HG03060 (cell line): ENCODE measurements at regions not wholly inside any gene's neighbourhood (a gene's known extent, or its start where the extent isn't known, plus 50 kb on each side); places are given as distances from the start of the nearest gene placed in this dataset.

Experiments
- ATAC-seq: cut with Tn5 transposase; IDR thresholded peaks from one replicate; pipeline ENCODE4 v1.9.1; 2021; ENCODE audit warnings: low read depth, moderate number of reproducible peaks; ENCODE audit not compliant: unreplicated experiment

DNA sequence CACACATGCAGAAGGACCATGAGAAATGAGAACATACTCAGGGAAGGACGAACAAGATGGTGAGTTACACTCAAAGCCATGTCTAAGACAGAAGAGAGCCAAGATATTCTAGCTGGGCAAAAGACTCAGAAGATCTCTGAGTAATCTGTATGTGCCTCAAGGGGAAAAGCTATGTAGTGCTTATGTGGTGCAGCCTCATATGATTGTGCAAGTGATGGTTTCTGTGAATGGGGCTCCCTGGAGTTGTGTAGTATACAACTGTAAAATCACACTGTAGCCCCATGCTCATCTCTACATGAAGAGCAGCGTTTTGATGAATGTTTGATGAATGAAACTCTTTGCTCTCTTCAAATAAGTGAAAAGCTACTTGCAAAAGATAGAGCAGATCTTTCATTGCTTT is 57.5 kb downstream of the OSR1 start:
- ATAC-seq, result no peak

DNA sequence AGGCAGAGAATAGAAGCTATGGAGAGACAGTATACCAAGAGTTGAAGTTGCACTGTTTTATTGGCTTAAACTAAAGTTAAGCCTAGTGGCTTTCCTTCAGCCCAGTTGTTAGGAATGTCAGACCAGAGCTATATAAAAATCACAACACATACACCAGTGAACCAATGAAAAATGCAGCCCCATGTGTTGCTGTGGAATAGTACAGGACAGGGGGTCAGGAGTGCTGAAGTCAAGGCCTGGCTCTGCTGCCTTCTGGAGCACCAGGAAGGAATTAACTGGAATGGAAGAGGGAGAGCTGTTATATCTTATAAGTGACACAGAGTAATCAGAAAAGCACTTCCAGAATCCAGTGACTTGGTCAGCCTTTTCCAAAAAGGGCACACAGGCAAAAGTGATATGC is 58.9 kb downstream of the OSR1 start:
- ATAC-seq, result no peak

DNA sequence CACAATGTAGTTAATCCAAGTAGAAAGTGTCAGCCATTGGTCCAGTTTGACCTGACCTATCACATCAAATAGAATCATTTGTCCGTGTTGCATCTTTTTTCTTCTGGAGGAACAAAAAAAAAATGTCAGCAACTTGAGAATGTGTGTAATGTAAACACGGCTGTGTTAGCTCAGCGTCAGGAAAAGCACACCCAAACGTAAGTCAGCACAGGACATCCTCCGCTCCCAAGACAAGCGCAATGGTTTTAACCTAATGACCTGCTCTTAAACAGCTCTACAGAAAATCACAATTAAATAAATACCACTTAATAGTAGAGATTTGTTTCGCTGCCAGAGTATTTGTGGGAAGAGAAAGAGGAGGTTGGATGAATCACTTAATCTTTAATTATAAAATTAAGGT is 59.4 kb downstream of the OSR1 start:
- ATAC-seq, result no peak

DNA sequence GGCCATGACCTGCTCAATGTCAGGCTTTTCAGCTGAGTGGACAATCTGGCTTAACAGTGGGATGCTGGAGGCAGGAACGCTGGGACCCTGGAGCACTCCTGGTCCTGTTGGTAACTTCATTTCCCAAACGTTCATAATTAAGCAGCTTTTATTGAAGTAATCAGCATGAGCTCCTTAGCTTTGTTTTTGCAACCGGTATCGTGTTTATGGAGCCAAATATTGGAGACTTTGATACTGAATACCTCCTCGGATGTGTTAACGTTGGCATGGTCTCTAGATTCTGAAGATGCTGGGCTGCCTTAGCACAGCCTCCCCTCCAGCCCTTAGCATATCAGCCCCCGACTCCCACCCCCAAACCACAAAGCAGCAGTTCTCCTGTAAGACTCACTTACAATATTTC is 60.7 kb downstream of the OSR1 start:
- no peak for ATAC-seq

DNA sequence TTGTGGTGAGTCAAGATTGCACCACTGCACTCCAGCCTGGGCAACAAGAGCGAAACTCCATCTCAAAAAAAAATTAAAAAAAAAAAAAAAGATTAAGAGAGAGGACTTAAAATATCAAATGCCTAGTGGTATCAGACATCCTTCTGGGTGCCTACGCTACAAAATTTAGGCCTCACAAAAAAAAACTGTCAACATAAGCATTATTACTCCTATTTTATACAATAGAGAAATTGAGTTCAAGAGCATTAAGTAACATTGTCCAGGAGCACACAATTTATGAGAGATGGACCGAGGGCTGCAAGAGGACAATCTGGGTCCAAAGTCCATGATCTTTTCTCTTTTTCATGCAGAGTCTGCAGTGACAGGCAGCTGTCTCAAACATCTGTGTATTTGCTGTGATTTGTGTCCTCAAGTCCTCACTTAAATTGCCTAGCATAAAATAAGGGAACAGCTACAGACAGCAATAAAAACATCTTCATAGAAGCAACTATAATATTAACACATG is 62.4 kb downstream of the OSR1 start:
- no peak for ATAC-seq

DNA sequence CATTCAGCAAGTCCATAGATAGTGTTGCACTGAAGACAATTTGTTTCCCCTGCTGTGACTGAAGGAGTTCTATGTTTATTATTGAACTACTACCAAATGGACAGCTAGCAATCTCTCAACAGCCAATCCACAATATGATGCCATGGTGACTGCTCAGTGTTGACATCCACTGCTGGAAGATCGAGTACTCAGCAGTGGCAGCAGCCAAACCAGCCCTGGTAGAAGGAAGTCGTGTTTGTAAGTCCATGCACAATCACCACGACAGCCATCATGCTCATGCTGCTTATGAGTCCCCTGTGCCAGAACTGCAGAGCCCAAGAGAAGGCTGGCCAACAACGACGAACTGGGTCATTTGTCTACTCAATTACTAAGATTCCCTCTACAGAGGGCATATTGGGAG is 66.4 kb downstream of the OSR1 start:
- no peak for ATAC-seq

DNA sequence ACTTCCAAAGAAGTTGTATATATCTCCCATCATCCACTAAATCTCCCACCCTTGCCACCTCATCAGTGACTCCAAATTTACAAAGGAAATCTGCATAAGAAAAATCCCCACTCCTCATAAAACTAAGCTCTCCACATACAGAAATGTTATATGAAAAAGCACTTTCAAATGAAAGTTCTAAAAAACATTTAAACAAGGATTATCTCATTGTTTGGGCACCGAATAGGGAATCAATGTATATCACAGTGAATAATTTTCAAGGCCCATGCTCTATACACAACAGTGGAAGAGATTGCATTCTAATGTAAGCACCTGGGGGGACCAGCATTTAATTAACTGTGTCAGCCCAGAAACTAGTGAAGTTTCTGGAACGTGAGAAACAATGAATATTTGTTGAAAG is 70.1 kb downstream of the OSR1 start:
- no peak for ATAC-seq

DNA sequence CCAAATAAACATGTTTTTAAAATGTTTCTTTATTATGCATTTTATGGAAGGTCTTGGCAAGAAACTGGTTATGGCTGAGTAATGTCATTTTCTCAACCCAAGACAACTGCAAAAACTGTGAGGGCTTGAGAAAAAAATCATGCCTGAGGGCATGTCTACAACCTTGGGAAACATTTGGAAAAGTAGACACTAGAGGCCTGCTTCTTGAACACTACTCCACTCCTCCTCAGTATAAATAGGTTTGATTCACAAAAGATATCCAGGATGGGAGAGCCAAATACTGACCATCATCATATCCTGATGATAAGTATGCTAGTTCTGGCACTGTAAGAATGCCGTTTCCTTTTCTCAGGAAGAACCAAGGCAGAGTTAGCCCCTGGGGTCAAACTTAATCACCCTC is 71.1 kb downstream of the OSR1 start:
- no peak for ATAC-seq

DNA sequence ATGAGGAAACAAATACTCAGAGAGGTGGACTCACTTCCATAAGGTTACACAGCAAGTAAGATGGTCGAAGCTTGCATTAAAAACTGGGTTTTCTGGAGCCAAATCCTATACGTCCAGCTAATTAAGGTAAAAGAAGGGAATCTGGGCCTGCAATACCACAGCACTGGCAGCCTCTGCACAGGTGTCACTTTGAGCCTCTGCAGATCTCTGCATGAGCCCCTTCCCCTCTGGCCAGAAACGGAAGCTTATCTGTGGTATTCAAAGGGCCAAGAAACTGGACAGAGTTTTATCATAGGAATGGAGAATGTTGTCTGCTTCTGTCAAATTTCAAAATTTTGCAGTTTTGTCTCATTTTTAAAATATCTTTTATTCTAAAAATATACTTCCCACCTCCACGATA is 76.1 kb downstream of the OSR1 start:
- no peak for ATAC-seq

DNA sequence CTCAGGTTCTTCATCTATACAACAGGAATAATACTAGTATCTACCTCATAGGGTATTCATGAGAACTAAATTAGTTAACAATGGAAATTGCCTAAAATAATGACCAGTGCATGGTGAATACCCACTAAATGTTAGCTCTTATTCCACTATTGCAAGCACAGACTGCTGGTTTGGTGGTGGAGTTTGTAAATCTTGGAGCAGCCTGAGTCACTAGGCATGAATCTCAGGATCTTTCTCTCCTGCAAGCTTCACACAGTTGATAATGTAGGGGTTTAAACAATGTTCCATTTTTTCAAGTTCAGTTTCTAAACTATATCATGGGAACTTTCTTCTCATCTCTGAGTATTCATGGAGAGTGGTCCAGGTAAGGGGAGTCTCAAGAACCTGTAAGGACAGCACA is 84.0 kb downstream of the OSR1 start:
- no peak for ATAC-seq

DNA sequence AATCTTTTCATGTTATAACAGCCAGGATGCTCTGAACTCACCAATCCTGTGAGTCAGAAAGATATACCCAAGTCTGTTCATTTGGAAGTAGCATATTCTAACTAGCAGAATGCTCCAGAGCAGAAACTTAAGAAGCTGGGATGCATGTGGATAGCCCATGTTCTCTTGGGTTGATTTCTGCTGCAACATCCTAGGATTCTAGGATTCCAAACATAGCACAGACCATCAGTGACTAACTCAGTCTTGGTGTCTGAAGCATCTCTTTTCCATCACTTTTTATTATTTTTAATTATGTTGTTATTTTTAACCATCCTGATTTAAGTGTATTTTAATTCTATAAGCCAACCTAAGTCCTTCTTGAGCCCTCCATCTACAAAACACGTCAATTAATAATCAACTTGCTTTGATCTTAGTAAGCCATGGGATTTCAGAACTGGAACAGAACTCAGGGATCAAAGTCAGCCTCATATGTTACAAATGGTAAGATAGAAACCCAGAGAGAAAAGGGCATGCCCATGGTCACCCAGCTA is 85.4 kb downstream of the OSR1 start:
- no peak for ATAC-seq

DNA sequence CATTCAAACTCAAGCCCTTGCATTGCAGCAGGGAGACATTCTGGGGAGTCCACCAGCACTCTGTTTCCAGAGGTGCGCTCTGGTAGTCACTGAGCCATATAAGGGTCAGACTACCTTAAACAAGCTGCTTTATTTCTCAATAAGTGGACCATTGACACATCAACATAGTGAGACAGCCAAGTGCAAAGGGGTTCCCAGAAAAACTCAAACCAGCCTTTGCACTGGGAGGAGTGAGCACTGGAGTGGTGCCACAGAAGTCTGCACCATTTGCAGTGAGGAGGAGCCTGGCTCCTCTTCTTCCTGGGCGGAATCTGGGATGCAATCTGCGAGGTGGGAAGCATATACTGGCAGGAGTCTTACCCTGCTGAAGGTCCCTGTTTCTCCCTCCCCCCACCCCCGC is 86.4 kb downstream of the OSR1 start:
- ATAC-seq, result no peak

DNA sequence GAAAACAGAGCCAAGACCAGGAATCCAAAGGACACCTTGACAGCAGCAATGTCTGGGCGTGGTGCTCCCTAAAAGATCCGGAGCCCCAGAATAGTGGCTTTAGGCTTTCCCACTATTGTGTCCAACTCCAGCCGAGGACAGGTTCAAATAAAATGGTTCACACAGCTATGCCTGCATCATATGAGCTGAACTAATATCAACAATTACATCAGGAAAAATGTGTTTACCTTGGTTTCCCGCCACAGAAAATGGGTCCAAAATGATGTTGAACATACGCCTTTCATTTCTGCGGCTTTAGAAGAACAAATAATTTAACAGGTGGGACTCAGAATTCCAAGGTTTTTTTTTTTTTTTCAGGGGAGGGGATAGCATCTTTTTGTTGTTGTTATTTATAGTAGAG is 93.6 kb downstream of the OSR1 start:
- ATAC-seq, result no peak

DNA sequence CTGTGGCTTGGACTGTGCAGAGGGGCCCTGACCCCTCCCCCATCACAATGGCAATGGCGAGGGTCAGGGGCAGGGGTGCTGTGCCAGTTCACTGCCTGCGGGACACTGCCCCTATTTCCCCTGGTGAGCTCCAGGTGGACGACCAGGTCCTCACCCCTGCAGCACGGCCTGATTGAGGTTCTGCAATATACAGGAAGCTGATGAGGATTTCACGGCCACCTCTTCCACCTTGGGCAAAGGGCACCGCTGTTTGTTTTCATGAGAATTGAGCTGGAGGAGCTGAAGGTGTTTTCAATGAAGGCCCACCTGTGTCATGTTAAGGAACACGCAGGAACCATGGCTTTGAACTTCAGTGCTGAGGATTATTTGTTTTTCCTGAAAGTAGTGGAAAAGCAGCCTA is 96.3 kb downstream of the OSR1 start:
- ATAC-seq, result no peak

DNA sequence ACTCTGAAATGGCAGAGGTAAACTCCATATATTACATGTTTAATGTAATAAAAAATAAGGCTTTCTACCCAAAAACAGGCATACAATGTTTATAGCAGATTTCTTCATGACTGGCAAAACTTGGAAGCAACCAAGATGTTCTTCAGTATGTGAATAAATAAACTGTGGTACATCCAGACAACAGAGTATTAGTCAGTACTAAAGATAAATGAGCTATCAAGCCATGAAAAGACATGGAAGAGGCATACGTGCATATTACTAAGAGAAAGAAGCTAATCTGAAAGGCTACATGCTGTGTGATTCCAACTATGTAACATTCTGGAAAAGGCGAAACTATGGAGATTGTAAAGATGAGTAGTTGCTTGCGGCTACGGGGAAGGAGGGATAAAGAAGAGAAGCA is 97.4 kb downstream of the OSR1 start:
- no peak for ATAC-seq

DNA sequence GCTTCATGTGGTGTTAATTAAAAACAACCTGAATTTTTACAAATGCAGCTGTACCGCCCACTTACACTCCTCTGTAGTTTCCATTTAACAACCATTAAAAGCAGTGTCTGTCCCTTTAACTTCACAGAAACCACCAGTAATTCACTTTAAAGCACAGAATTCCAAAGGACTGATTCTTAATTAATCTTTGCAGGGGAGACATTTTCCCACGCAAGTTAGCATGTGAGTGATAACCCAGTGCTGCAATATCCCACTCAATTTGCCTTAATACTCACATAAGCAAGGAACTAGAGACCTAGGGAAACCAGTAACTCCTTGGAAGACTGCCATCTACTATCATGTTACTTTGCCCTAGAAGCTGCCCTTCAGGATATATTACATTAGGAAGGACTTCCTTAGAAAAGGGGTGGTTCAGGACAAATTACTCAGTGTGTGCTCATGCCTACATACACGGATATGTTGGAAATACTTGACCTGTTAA is 102.3 kb downstream of the OSR1 start:
- ATAC-seq, result no peak

DNA sequence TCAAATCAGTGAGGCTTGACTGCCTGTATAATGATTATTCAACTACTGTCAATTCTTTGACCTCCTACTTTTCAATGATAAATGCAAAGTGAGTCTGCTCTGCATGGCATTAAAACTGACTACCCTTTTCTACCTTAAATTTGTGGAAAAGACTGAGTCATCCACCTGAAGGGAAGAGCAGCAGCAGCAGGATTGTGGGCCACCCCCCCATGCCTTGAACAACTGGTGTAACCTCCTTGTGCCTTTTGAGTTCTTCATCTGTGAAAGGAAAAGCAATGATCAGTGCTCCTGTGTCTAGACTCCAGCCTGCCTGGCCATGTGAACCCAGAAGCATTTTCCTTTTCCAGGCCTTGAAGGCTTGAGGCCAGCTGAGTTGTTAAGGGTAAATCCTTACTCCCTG is 102.9 kb downstream of the OSR1 start:
- ATAC-seq, result no peak

DNA sequence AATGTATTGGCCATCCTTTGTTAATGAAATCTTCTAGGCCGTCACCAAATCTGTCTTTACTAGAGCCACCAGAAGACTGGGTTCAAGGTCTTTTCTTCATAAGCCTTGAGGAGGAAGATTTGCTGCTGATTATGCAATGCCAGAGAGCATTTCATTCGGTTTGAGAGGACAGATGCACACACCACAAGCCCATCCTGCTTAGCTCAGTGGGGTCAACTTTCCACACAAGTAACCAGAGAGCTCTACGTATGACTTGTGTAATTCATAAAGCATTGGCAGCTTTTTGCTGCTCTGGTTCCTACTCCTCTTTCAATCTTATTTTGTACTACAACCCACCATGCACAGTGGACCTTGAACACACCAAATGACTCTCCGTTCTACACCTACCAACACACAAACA is 106.9 kb downstream of the OSR1 start:
- ATAC-seq, result no peak

DNA sequence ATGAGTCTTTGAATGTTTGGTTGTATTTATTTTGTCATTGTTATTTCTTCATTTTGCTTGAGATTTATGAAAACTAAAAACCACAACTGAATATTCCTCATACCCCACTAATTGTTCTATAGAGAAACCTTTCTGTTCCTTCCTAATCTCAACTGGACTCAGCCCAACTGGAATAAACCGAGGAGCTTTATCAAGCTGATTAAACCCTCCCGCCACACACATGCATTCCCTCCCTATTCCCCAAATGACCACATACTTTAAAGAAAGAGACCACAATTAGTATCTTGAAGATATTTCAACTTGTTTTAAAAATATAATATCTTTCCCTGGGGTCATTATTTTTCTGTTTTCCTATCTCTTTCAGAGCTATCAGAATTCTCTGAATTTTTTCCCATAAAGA is 107.5 kb downstream of the OSR1 start:
- ATAC-seq, result no peak

DNA sequence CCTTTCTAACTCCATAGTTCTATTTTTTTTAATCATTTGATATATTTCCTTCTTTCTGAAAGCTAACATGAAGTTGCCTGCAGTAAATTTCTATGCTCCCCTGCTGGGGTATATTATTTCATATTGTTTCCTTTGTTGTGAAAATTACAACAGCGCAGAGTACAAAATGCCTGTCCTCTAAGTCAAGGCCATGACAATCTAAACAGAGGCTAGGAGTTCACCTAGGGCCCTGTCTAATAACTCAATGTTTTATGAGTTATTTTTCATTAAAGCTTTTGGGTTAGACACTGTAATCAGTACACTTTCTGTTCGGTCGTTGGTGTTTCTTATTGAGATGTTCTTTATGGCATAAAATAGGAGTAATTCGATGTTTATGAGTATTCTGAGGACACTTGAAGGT is 111.2 kb downstream of the OSR1 start:
- ATAC-seq, result no peak

DNA sequence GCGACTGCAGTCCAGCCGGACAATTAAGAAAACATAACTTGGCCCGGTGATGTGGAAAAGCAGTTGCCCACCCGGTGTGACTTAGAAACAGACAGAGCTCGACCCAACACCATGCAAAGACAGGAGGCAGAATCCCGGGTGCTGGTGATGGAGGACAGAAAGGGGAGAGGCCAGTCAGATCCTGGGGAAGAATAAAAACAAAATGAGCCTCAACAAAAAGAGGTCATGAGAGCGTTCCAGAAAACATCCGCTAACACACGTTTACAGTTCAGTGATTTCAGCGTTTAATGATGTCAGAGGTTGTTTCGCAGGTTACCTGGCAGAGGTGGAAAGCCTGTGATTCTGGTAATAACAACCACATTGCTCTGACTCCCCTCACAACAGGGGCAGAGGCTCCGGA is 111.9 kb downstream of the OSR1 start:
- ATAC-seq, result no peak

DNA sequence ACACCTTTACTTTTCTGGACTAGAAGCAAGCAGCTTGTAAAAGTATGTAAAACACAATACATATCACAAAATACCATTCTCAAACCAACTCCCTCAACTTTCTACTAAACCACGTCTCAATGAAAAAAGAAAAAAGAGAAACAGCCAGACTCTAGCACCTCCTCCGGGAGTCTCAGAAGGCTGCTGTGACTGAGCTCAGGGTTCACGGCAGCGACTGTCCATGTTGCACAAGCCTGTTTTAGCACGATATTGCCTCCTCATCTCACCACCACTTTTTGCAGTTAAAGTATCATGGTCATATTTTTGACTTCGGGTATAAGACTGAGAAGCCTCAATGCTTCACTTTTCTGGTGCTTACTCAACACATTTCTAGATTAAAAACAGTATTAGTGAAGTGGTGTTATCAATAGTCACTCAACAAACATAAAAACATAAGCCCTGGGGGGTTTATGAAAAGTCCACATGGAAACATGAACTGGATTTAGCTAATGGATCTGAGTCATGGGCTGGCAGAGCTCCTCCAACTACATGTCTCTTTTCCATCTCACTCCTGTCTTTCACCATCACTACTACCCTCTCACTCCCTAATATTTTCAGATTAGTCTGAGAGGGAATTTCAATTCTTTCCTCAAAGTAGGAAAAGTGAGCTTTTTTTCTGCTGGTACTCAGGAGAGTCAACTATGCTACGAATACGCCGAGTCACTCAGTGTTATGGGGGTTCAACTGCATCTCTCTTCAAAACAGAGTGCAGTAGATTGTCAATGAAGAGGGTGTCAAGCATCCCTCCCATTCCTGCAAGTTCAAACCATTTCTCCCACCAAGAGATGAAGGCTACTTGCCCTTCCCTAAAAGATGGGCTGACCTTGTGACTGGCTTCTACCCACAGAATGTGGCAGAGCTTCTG is 113.7 kb downstream of the OSR1 start:
- ATAC-seq, result no peak
